Sigmoid colon (tissue), 6 donors: ENCODE measurements at regions not wholly inside any gene's neighbourhood (a gene's known extent, or its start where the extent isn't known, plus 50 kb on each side); places are given as distances from the start of the nearest gene placed in this dataset.
"Not testable (repeated sequence)": the region's sequence is repeated elsewhere in the genome, so short reads cannot be mapped to it uniquely, and the experiment has no call there.

Experiments
- DNase-seq: peaks from one replicate; pipeline ENCODE4 v3.0.0-alpha.2; 2019
- H3K27ac ChIP-seq, 4 donors: fragments of 200-600 bp; sonication (generic); one replicate each; pipeline ENCODE4 v1.5.1; 2016 to 2019; ENCODE audit warnings: mild to moderate bottlenecking in 1 of 4
- H3K27me3 ChIP-seq, 3 donors: fragments of 200-600 bp; sonication (generic); one replicate each; pipeline ENCODE4 v1.5.1; 2019; ENCODE audit warnings: mild to moderate bottlenecking in 1 of 3
- H3K36me3 ChIP-seq, 4 donors: fragments of 200-600 bp; sonication (generic); one replicate each; pipeline ENCODE4 v1.5.1; 2016 to 2019
- H3K4me1 ChIP-seq, 4 donors: fragments of 200-600 bp; sonication (generic); one replicate each; pipeline ENCODE4 v1.5.1; 2017 to 2019
- H3K4me3 ChIP-seq, 4 donors: fragments of 200-600 bp; sonication (generic); one replicate each; pipeline ENCODE4 v1.5.1; 2017 to 2019; ENCODE audit warnings: mild to moderate bottlenecking in 2 of 4, moderate library complexity in 1 of 4
- H3K9me3 ChIP-seq, 4 donors: fragments of 200-600 bp in 3 of 4; sonication (generic) in 3 of 4; one replicate each; pipeline versions ENCODE4 v1.5.1 to v1.6.1; 2013 to 2019
- EP300 ChIP-seq, 4 donors: sonication (generic); formaldehyde crosslinking; IDR thresholded peaks; one replicate each; pipeline ENCODE4 v1.6.1; 2017; ENCODE audit warnings: antibody characterized with exemption in 4 of 4
- POLR2A ChIP-seq, 2 donors: fragments of 450-650 bp; IDR thresholded peaks; one replicate each; pipeline ENCODE4 v1.6.1; 2016; ENCODE audit warnings: antibody characterized with exemption in 2 of 2, mild to moderate bottlenecking in 2 of 2, moderate library complexity in 2 of 2
- POLR2AphosphoS5 ChIP-seq, 4 donors: sonication (generic); formaldehyde crosslinking; IDR thresholded peaks; one replicate each; pipeline ENCODE4 v1.6.1; 2017; ENCODE audit warnings: antibody characterized with exemption in 4 of 4
- WGBS, 2 donors: extraction: QIAGEN DNeasy Blood & Tissue Kit; methylation state at CpG; one replicate each; pipeline ENCODE4 v1.1.7; 2013; 5-methylcytosine and 5-hydroxymethylcytosine counted together
- intact Hi-C: fragments of 100-400 bp; cut with DNase I; formaldehyde crosslinking; loops from one replicate; pipeline ENCODE4 v1.15.1; 2023
- TF ChIP-seq, protein P1 (sequence below), 4 experiments: fragments of 450-650 bp in 3 of 4; fragments of 200-600 bp in 1 of 4; IDR thresholded peaks; one replicate each; pipeline ENCODE4 v1.5.1; 2016 to 2019; ENCODE audit warnings: antibody characterized with exemption in 4 of 4, mild to moderate bottlenecking in 3 of 4, moderate library complexity in 2 of 4
- donor health status: healthy with polysubstance abuse.
- donor health status: healthy.

DNA sequence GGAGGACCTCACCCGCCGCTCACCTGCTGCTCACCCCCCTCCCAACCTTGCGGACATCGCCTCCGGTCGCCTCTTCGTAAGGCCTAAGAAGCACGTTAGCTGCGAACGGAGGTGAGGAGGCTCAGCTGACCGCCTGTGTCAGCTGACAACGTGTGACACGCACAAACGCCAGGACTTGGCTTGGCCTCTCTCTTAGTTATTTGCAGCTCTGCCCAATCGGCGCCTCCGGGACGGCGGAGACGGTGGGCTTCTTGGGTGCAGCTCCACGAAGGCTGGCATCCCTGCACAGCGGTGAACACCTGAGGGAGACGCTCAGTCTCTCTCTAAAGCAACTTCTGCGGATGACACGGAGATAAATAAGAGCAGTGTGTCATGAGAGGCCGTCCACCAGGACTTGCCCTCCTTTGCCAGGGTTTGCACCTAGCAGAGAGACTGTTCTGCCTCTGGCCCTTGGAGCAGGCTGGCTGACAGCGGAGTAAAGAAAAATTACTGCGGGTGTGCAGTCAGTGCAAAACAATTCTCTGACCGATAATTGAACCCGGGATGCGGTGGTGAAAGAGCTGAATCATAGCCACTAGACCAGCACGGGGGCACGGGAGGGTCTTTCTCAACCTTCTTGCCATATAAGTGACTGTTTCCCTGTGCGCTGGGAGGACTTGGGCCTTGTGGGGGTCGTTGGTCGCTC is 318.9 kb downstream of the FAM72C start:
- 23 to 54% methylated on average over 36 of the region's 36 CpGs for WGBS, 2 donors
- H3K27ac ChIP-seq, result no peak overlapping the region
- intact Hi-C loops, result no loop called here
- no peak for TF ChIP-seq POLR2A (IDR thresholded peaks at IDR 0.05)
- H3K9me3 ChIP-seq, result peaks cover 0 to 11% (median 0%) of the 10 kb centered on the region in 4 donors
- no peaks in the 10 kb centered on the region for H3K4me1 ChIP-seq
- no peak overlapping the region for H3K4me3 ChIP-seq
- H3K27me3 ChIP-seq, result peaks cover 0 to 68% (median 48%) of the 10 kb centered on the region in 3 donors
- no peak for DNase-seq
- no peaks in the 10 kb centered on the region for H3K36me3 ChIP-seq

DNA sequence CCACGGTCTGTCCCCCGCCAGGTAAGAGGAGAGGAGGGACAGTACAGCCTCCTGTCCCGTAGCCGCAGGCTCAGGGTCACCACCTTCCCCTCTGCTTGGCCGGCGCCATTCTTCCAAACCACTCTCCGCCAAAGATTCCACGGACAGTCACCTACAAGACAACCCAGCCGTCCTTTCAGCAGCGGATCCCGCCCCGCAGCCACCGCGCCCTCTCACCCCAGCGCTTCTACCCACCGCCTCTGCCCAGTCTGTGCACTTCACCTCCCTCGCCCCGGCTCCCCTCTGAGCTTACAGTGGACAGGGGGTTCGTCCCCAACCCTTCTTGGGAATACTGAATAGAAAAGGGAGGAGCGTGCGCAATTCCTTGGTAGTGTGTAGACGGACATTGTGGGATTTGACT is 319.6 kb downstream of the FAM72C start:
- Histone ChIP-seq H3K27me3 (peaks cover 0 to 63% (median 48%) of the 10 kb centered on the region in 3 donors), H3K4me1 (no peaks in the 10 kb centered on the region), H3K9me3 (peaks cover 0 to 11% (median 0%) of the 10 kb centered on the region in 4 donors), H3K4me3 (no peak overlapping the region), H3K27ac (no peak overlapping the region), H3K36me3 (no peaks in the 10 kb centered on the region)
- WGBS, 2 donors, result 9 to 40% methylated on average over 22 of the region's 22 CpGs
- intact Hi-C loops, result no loop called here
- no peak for DNase-seq
- TF ChIP-seq, protein P1, sequence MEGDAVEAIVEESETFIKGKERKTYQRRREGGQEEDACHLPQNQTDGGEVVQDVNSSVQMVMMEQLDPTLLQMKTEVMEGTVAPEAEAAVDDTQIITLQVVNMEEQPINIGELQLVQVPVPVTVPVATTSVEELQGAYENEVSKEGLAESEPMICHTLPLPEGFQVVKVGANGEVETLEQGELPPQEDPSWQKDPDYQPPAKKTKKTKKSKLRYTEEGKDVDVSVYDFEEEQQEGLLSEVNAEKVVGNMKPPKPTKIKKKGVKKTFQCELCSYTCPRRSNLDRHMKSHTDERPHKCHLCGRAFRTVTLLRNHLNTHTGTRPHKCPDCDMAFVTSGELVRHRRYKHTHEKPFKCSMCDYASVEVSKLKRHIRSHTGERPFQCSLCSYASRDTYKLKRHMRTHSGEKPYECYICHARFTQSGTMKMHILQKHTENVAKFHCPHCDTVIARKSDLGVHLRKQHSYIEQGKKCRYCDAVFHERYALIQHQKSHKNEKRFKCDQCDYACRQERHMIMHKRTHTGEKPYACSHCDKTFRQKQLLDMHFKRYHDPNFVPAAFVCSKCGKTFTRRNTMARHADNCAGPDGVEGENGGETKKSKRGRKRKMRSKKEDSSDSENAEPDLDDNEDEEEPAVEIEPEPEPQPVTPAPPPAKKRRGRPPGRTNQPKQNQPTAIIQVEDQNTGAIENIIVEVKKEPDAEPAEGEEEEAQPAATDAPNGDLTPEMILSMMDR (IDR thresholded peaks at IDR 0.05), result no peak
- no peak for TF ChIP-seq POLR2AphosphoS5 (IDR thresholded peaks at IDR 0.05)
- no peak for TF ChIP-seq POLR2A (IDR thresholded peaks at IDR 0.05)
- TF ChIP-seq EP300 (IDR thresholded peaks at IDR 0.05), result no peak

DNA sequence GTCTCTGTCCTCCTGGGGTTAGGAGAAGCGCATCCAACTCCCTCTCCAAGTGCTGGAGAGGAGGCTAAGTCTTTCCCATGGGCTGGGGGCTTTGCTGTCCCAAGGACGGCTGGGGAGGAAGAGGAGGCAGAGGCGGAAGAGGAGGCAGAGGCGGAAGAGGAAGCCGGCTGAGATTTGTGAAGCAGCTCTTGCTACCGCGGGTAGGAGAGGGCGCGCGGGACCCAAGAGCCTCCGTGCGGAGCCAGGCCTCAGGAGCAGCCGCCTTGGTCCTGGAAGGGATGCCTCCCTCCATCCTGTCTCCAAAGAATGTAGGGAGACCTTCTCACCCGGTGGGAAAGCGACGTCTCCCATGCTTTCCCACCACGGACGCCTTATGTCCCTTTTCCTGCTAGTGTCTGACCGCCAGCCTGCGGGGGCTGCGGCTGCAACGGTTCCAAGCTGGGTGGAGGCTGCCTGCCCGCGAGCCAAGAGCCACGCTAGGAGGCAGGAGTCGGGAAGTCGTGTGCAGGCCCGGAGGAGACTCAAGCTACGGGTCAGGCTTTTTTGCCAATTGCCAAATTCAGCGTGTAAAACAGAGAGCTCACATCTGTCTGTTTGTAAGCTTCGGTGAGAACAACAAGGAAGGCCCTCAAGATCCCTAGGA is 320.3 kb downstream of the FAM72C start:
- Histone ChIP-seq H3K27ac (no peak overlapping the region), H3K27me3 (peaks cover 0 to 58% (median 48%) of the 10 kb centered on the region in 3 donors), H3K9me3 (peaks cover 0 to 7% (median 0%) of the 10 kb centered on the region in 4 donors), H3K4me1 (no peaks in the 10 kb centered on the region), H3K36me3 (no peaks in the 10 kb centered on the region), H3K4me3 (no peak overlapping the region)
- intact Hi-C loops, result no loop called here
- 12 to 41% methylated on average over 31 of the region's 31 CpGs for WGBS, 2 donors
- TF ChIP-seq POLR2AphosphoS5 (IDR thresholded peaks at IDR 0.05) (no peak), EP300 (IDR thresholded peaks at IDR 0.05) (no peak), POLR2A (IDR thresholded peaks at IDR 0.05) (no peak)
- TF ChIP-seq, protein P1 (IDR thresholded peaks at IDR 0.05), result no peak
- no peak for DNase-seq

DNA sequence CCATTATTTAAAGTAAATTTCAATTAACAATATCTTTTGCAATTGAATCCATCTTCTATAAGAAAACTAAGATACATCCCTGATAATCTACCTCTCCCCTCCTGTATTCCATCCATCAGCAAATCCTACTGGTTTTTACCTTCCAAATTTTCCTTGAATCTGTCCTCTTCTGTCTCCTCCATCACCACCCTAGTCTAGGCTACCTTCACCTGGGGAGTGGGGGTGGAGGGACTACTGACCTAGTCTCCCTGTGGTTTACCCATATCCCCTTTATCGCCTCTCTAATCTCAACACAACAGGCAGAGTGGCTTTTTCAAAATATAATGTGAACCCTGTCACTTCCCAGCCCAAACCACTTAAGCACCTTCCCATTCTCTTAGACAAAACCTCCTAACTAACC is 327.8 kb downstream of the FAM72C start:
- WGBS, 2 donors, result 13 to 21% methylated on average over 1 of the region's 1 CpG
- H3K4me1 ChIP-seq, H3K9me3 ChIP-seq, H3K27ac ChIP-seq, H3K4me3 ChIP-seq, intact Hi-C loops, DNase-seq, H3K36me3 ChIP-seq: not testable (repeated sequence)
- H3K27me3 ChIP-seq, result peaks cover 0 to 30% (median 25%) of the 10 kb centered on the region in 3 donors

DNA sequence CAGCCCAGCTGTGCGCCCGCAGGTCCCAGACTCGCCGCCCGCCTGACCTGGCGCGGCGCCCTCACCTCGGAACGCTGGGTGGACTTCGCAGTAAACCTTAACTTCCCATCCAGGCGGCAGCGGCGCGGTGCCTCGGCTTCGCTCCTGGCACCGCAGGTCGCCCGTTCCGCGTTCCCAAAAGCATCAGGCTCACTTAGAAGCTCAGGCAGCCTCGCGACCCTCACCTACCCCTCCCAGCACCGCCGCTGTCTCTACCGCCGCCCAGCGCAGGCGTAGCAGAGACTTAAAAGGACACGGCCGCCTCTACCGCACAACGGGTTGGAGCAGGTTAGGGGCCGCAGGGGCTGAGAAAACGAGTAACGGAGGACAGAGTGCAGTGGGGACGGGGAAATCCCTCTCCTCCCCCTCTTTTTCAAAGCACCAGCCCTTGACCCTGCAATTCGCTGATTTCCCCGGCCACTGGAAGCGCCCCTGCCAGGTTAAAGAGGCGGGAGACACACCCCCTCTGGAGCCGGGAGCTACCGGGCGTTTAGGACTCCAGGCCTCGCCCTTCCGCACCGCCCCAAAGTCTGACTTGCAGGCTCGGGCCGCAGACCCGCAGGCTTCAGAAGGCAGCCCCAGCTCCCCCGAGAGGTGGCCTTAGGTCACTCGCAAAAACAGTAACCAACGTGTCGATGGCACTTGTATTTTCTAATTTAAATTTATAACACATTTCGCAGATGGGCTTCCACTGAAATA is 328.5 kb downstream of the FAM72C start:
- no peak overlapping the region for H3K4me3 ChIP-seq
- intact Hi-C loops, result no loop called here
- H3K9me3 ChIP-seq, result no peaks in the 10 kb centered on the region
- peaks cover 0 to 6% (median 0%) of the 10 kb centered on the region in 4 donors for H3K4me1 ChIP-seq
- no peaks in the 10 kb centered on the region for H3K36me3 ChIP-seq
- peaks cover 0 to 26% (median 18%) of the 10 kb centered on the region in 3 donors for H3K27me3 ChIP-seq
- TF ChIP-seq POLR2AphosphoS5 (IDR thresholded peaks at IDR 0.05), result no peak
- no peak for TF ChIP-seq EP300 (IDR thresholded peaks at IDR 0.05)
- DNase-seq, result no peak
- no peak overlapping the region for H3K27ac ChIP-seq
- 9% methylated on average over 56 of the region's 56 CpGs for WGBS, 2 donors

DNA sequence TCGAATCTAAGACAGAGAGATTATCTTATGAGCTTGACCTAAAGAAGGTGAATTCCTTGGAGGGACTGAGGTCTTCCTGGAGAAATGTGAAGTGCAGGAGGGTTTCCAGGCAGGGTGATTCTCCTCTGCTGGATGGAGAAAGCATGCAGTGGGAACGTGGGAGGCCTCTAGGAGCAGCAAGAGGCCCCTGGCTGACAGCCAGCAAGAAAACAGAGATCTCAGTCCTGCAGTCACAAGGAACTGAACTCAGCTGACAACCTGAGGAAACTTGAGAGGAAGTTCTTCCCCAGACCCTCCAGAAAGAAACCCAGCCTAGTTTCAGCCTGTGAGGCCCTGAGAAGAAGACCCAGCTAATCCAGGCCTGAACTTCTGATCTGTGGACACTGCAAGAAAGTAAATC is 345.9 kb downstream of the FAM72C start:
- no peaks in the 10 kb centered on the region for H3K4me1 ChIP-seq
- no peaks in the 10 kb centered on the region for H3K27me3 ChIP-seq
- no peaks in the 10 kb centered on the region for H3K9me3 ChIP-seq
- H3K27ac ChIP-seq, result no peak overlapping the region
- H3K36me3 ChIP-seq, result no peaks in the 10 kb centered on the region
- DNase-seq, result no peak
- TF ChIP-seq POLR2A (IDR thresholded peaks at IDR 0.05), result no peak
- no peak for TF ChIP-seq EP300 (IDR thresholded peaks at IDR 0.05)
- TF ChIP-seq, protein P1 (IDR thresholded peaks at IDR 0.05), result no peak
- no peak for TF ChIP-seq POLR2AphosphoS5 (IDR thresholded peaks at IDR 0.05)
- H3K4me3 ChIP-seq, result no peak overlapping the region
- intact Hi-C loops, result no loop called here
- WGBS, 2 donors, result 44% methylated on average over 2 of the region's 2 CpGs
